Stimulated activated CD4-positive, alpha-beta T cell treated with anti-CD3 and anti-CD28 coated beads, Interleukin-2, amount 100 ng/mL, for 24 hours (primary cell): ENCODE measurements at regions not wholly inside any gene's neighbourhood (a gene's known extent, or its start where the extent isn't known, plus 50 kb on each side); places are given as distances from the start of the nearest gene placed in this dataset.
A peak's percentile ranks its signal among the peaks of the same experiment; 100 is the strongest.

Experiments used
- DNase-seq, 2 donors: peaks; one replicate each; pipeline ENCODE4 v3.0.0-alpha.2; 2020

- DNase-seq: no peak
Observed at GRCh38 chr19:23531976-23532375, 136.7 kb upstream of the ZNF91 start.

- no peak for DNase-seq
Observed at GRCh38 chr19:23531231-23531790, 136.0 kb upstream of the ZNF91 start.

- DNase-seq: no peak
Observed at GRCh38 chr19:23528376-23528775, 133.1 kb upstream of the ZNF91 start.

GRCh38 chr19:23527797-23528196 lies 132.5 kb upstream of the ZNF91 start:
- peak in 1 of 2 donors; percentile 17 for DNase-seq

GRCh38 chr19:23526302-23526701 lies 131.0 kb upstream of the ZNF91 start:
- no peak for DNase-seq

- no peak for DNase-seq
Observed at GRCh38 chr19:23525276-23525852, 130.1 kb upstream of the ZNF91 start.

GRCh38 chr19:23523863-23524262 lies 128.6 kb upstream of the ZNF91 start:
- no peak for DNase-seq

- DNase-seq: no peak
Observed at GRCh38 chr19:23522431-23522830, 127.2 kb upstream of the ZNF91 start.

GRCh38 chr19:23521471-23521870 lies 126.2 kb upstream of the ZNF91 start:
- no peak for DNase-seq

GRCh38 chr19:23520441-23520840 lies 125.2 kb upstream of the ZNF91 start:
- no peak for DNase-seq

GRCh38 chr19:23519031-23519430 lies 123.8 kb upstream of the ZNF91 start:
- DNase-seq: no peak

GRCh38 chr19:23516266-23516665 lies 121.0 kb upstream of the ZNF91 start:
- DNase-seq: no peak

- DNase-seq: no peak
Observed at GRCh38 chr19:23515551-23515950, 120.3 kb upstream of the ZNF91 start.

GRCh38 chr19:23512151-23512925 lies 117.1 kb upstream of the ZNF91 start:
- DNase-seq: no peak

GRCh38 chr19:23509686-23510450 lies 114.6 kb upstream of the ZNF91 start:
- no peak for DNase-seq

- no peak for DNase-seq
Observed at GRCh38 chr19:23507446-23507845, 112.2 kb upstream of the ZNF91 start.

- DNase-seq: no peak
Observed at GRCh38 chr19:23505738-23506137, 110.5 kb upstream of the ZNF91 start.

- no peak for DNase-seq
Observed at GRCh38 chr19:23482829-23483228, 87.6 kb upstream of the ZNF91 start.

GRCh38 chr19:23481043-23481442 lies 85.8 kb upstream of the ZNF91 start:
- DNase-seq: no peak

- no peak for DNase-seq
Observed at GRCh38 chr19:23475477-23475876, 80.2 kb upstream of the ZNF91 start.

GRCh38 chr19:23474761-23475160 lies 79.5 kb upstream of the ZNF91 start:
- DNase-seq: no peak

- no peak for DNase-seq
Observed at GRCh38 chr19:23474172-23474571, 78.9 kb upstream of the ZNF91 start.

- DNase-seq: no peak
Observed at GRCh38 chr19:23470873-23471545, 75.7 kb upstream of the ZNF91 start.
